Adrenal gland (tissue), 5 donors: ENCODE measurements at regions not wholly inside any gene's neighbourhood (a gene's known extent, or its start where the extent isn't known, plus 50 kb on each side); places are given as distances from the start of the nearest gene placed in this dataset.

Source experiments
- POLR2A ChIP-seq, 2 donors: fragments of 450-650 bp; IDR thresholded peaks; one replicate each; pipeline ENCODE4 v1.6.1; 2017; ENCODE audit warnings: antibody characterized with exemption in 2 of 2, mild to moderate bottlenecking in 2 of 2, moderate library complexity in 1 of 2
- TF ChIP-seq, protein P1 (sequence below), 6 experiments: fragments of 450-650 bp in 4 of 6; fragments of 200-600 bp in 2 of 6; sonication (generic) in 1 of 6; IDR thresholded peaks; 1 replicate in 5 of 6; 2 replicates in 1 of 6; pipeline versions ENCODE4 v1.5.1 to v1.8.0; 2016 to 2021; ENCODE audit warnings: antibody characterized with exemption in 6 of 6, mild to moderate bottlenecking in 2 of 6, moderate library complexity in 1 of 6
- donor health status: DM: no; HTN: no; CAD: no.

GRCh38 chr3:87332789-87333188 lies 56.4 kb upstream of the POU1F1 start:
- TF ChIP-seq POLR2A (IDR thresholded peaks at IDR 0.05): no peak
- TF ChIP-seq, protein P1, sequence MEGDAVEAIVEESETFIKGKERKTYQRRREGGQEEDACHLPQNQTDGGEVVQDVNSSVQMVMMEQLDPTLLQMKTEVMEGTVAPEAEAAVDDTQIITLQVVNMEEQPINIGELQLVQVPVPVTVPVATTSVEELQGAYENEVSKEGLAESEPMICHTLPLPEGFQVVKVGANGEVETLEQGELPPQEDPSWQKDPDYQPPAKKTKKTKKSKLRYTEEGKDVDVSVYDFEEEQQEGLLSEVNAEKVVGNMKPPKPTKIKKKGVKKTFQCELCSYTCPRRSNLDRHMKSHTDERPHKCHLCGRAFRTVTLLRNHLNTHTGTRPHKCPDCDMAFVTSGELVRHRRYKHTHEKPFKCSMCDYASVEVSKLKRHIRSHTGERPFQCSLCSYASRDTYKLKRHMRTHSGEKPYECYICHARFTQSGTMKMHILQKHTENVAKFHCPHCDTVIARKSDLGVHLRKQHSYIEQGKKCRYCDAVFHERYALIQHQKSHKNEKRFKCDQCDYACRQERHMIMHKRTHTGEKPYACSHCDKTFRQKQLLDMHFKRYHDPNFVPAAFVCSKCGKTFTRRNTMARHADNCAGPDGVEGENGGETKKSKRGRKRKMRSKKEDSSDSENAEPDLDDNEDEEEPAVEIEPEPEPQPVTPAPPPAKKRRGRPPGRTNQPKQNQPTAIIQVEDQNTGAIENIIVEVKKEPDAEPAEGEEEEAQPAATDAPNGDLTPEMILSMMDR (IDR thresholded peaks at IDR 0.05): no peak
